ENCODE measurements at regions not wholly inside any gene's neighbourhood (a gene's known extent, or its start where the extent isn't known, plus 50 kb on each side); places are given as distances from the start of the nearest gene placed in this dataset.

- ATAC-seq (ENCODE audit: low FRiP score), result no peak
Observed at GRCh38 chr5:97657239-97657638, 474.2 kb upstream of the RIOK2 start.

GRCh38 chr5:97658116-97658900 lies 475.3 kb upstream of the RIOK2 start:
- no peaks in the 10 kb centered on the region for H3K36me3 ChIP-seq (ENCODE audit: control insufficient read depth in 1 of 2, insufficient read depth in 2 of 2, low read length in 1 of 2)
- no peak overlapping the region for H3K4me3 ChIP-seq (ENCODE audit: low read length in 2 of 2)
- intact Hi-C loops (cut with DNase I), result no loop called here
- DNase-seq, result no peak
- H3K27ac ChIP-seq (ENCODE audit: low read depth in 1 of 2, low read length in 2 of 2), result no peak overlapping the region
- no peak for ATAC-seq (ENCODE audit: low FRiP score)
- H3K27me3 ChIP-seq (ENCODE audit: control insufficient read depth in 1 of 2, insufficient read depth in 2 of 2, low read length in 1 of 2), result no peaks in the 10 kb centered on the region
- H3K4me1 ChIP-seq (ENCODE audit: control insufficient read depth in 1 of 2, insufficient read depth in 2 of 2, low read length in 2 of 2), result no peaks in the 10 kb centered on the region
- peaks cover 1% of the 10 kb centered on the region for H3K9me3 ChIP-seq (ENCODE audit: control insufficient read depth, low read length)
- 70 to 71% methylated on average over 4 of the region's 4 CpGs for WGBS, 2 donors

More at GRCh38 chr5:97657239-97657638, 474.2 kb upstream of the RIOK2 start:
- no peak overlapping the region for H3K4me3 ChIP-seq (ENCODE audit: low read length in 2 of 2)
- peaks cover 1% of the 10 kb centered on the region for H3K9me3 ChIP-seq (ENCODE audit: control insufficient read depth, low read length)
- no peak overlapping the region for H3K27ac ChIP-seq (ENCODE audit: low read depth in 1 of 2, low read length in 2 of 2)
- WGBS, 2 donors, result 63 to 68% methylated on average over 1 of the region's 1 CpG
- H3K27me3 ChIP-seq (ENCODE audit: control insufficient read depth in 1 of 2, insufficient read depth in 2 of 2, low read length in 1 of 2), result no peaks in the 10 kb centered on the region
- no peak for DNase-seq
- intact Hi-C loops (cut with DNase I), result no loop called here
- no peaks in the 10 kb centered on the region for H3K36me3 ChIP-seq (ENCODE audit: control insufficient read depth in 1 of 2, insufficient read depth in 2 of 2, low read length in 1 of 2)
- H3K4me1 ChIP-seq (ENCODE audit: control insufficient read depth in 1 of 2, insufficient read depth in 2 of 2, low read length in 2 of 2), result no peaks in the 10 kb centered on the region

- WGBS, 2 donors, result 70 to 79% methylated on average over 2 of the region's 2 CpGs
- Histone ChIP-seq H3K36me3 (ENCODE audit: control insufficient read depth in 1 of 2, insufficient read depth in 2 of 2, low read length in 1 of 2) (no peaks in the 10 kb centered on the region), H3K9me3 (ENCODE audit: control insufficient read depth, low read length) (no peaks in the 10 kb centered on the region), H3K27ac (ENCODE audit: low read depth in 1 of 2, low read length in 2 of 2) (no peak overlapping the region), H3K4me3 (ENCODE audit: low read length in 2 of 2) (no peak overlapping the region), H3K4me1 (ENCODE audit: control insufficient read depth in 1 of 2, insufficient read depth in 2 of 2, low read length in 2 of 2) (peaks cover 0 to 2% of the 10 kb centered on the region in 2 donors), H3K27me3 (ENCODE audit: control insufficient read depth in 1 of 2, insufficient read depth in 2 of 2, low read length in 1 of 2) (peaks cover 0 to 1% of the 10 kb centered on the region in 2 donors)
- no peak for ATAC-seq (ENCODE audit: low FRiP score)
- intact Hi-C loops (cut with DNase I), result no loop called here
- no peak for DNase-seq
Observed at GRCh38 chr5:97666783-97667182, 483.7 kb upstream of the RIOK2 start.

- no peak overlapping the region for H3K4me3 ChIP-seq (ENCODE audit: low read length in 2 of 2)
- no peaks in the 10 kb centered on the region for H3K9me3 ChIP-seq (ENCODE audit: control insufficient read depth, low read length)
- ATAC-seq (ENCODE audit: low FRiP score) (no peak), DNase-seq (no peak)
- H3K4me1 ChIP-seq (ENCODE audit: control insufficient read depth in 1 of 2, insufficient read depth in 2 of 2, low read length in 2 of 2), result peaks cover 0 to 2% of the 10 kb centered on the region in 2 donors
- no peaks in the 10 kb centered on the region for H3K36me3 ChIP-seq (ENCODE audit: control insufficient read depth in 1 of 2, insufficient read depth in 2 of 2, low read length in 1 of 2)
- intact Hi-C loops (cut with DNase I), result no loop called here
- H3K27me3 ChIP-seq (ENCODE audit: control insufficient read depth in 1 of 2, insufficient read depth in 2 of 2, low read length in 1 of 2), result peaks cover 0 to 1% of the 10 kb centered on the region in 2 donors
- no peak overlapping the region for H3K27ac ChIP-seq (ENCODE audit: low read depth in 1 of 2, low read length in 2 of 2)
Observed at GRCh38 chr5:97670447-97670846, 487.4 kb upstream of the RIOK2 start.

GRCh38 chr5:97676608-97677007 lies 493.6 kb upstream of the RIOK2 start:
- DNase-seq (no peak), ATAC-seq (ENCODE audit: low FRiP score) (no peak)
- Histone ChIP-seq H3K9me3 (ENCODE audit: control insufficient read depth, low read length) (no peaks in the 10 kb centered on the region), H3K36me3 (ENCODE audit: control insufficient read depth in 1 of 2, insufficient read depth in 2 of 2, low read length in 1 of 2) (no peaks in the 10 kb centered on the region), H3K27me3 (ENCODE audit: control insufficient read depth in 1 of 2, insufficient read depth in 2 of 2, low read length in 1 of 2) (no peaks in the 10 kb centered on the region), H3K4me1 (ENCODE audit: control insufficient read depth in 1 of 2, insufficient read depth in 2 of 2, low read length in 2 of 2) (no peaks in the 10 kb centered on the region), H3K4me3 (ENCODE audit: low read length in 2 of 2) (no peak overlapping the region), H3K27ac (ENCODE audit: low read depth in 1 of 2, low read length in 2 of 2) (no peak overlapping the region)
- WGBS, 2 donors, result 81 to 84% methylated on average over 3 of the region's 3 CpGs
- intact Hi-C loops (cut with DNase I), result no loop called here

GRCh38 chr5:97694091-97694490 lies 511.0 kb upstream of the RIOK2 start:
- DNase-seq, result no peak
- no peak overlapping the region for H3K27ac ChIP-seq (ENCODE audit: low read depth in 1 of 2, low read length in 2 of 2)
- WGBS, 2 donors, result 49 to 66% methylated on average over 4 of the region's 4 CpGs
- H3K27me3 ChIP-seq (ENCODE audit: control insufficient read depth in 1 of 2, insufficient read depth in 2 of 2, low read length in 1 of 2), result no peaks in the 10 kb centered on the region
- no peaks in the 10 kb centered on the region for H3K4me1 ChIP-seq (ENCODE audit: control insufficient read depth in 1 of 2, insufficient read depth in 2 of 2, low read length in 2 of 2)
- no peaks in the 10 kb centered on the region for H3K9me3 ChIP-seq (ENCODE audit: control insufficient read depth, low read length)
- H3K4me3 ChIP-seq (ENCODE audit: low read length in 2 of 2), result no peak overlapping the region
- intact Hi-C loops (cut with DNase I), result no loop called here
- no peaks in the 10 kb centered on the region for H3K36me3 ChIP-seq (ENCODE audit: control insufficient read depth in 1 of 2, insufficient read depth in 2 of 2, low read length in 1 of 2)
- ATAC-seq (ENCODE audit: low FRiP score), result no peak

GRCh38 chr5:97714424-97714823 lies 531.4 kb upstream of the RIOK2 start:
- Histone ChIP-seq H3K4me1 (ENCODE audit: control insufficient read depth in 1 of 2, insufficient read depth in 2 of 2, low read length in 2 of 2) (no peaks in the 10 kb centered on the region), H3K36me3 (ENCODE audit: control insufficient read depth in 1 of 2, insufficient read depth in 2 of 2, low read length in 1 of 2) (no peaks in the 10 kb centered on the region), H3K9me3 (ENCODE audit: control insufficient read depth, low read length) (no peaks in the 10 kb centered on the region), H3K27me3 (ENCODE audit: control insufficient read depth in 1 of 2, insufficient read depth in 2 of 2, low read length in 1 of 2) (no peaks in the 10 kb centered on the region), H3K27ac (ENCODE audit: low read depth in 1 of 2, low read length in 2 of 2) (no peak overlapping the region), H3K4me3 (ENCODE audit: low read length in 2 of 2) (no peak overlapping the region)
- intact Hi-C loops (cut with DNase I), result no loop called here
- ATAC-seq (ENCODE audit: low FRiP score) (no peak), DNase-seq (no peak)

- DNase-seq, result no peak
- ATAC-seq (ENCODE audit: low FRiP score), result no peak
- Histone ChIP-seq H3K4me3 (ENCODE audit: low read length in 2 of 2) (no peak overlapping the region), H3K27ac (ENCODE audit: low read depth in 1 of 2, low read length in 2 of 2) (no peak overlapping the region), H3K4me1 (ENCODE audit: control insufficient read depth in 1 of 2, insufficient read depth in 2 of 2, low read length in 2 of 2) (no peaks in the 10 kb centered on the region), H3K9me3 (ENCODE audit: control insufficient read depth, low read length) (peaks cover 3% of the 10 kb centered on the region), H3K27me3 (ENCODE audit: control insufficient read depth in 1 of 2, insufficient read depth in 2 of 2, low read length in 1 of 2) (no peaks in the 10 kb centered on the region), H3K36me3 (ENCODE audit: control insufficient read depth in 1 of 2, insufficient read depth in 2 of 2, low read length in 1 of 2) (no peaks in the 10 kb centered on the region)
- intact Hi-C loops (cut with DNase I), result loop anchor here in 1 of 2 donors (10.0 kb wide), 1 partner anchor 621 kb away; no protein-coding TSS in a partner anchor
- WGBS, 2 donors, result 39 to 41% methylated on average over 1 of the region's 1 CpG
Observed at GRCh38 chr5:97726106-97726505, 543.1 kb upstream of the RIOK2 start.

GRCh38 chr5:97728920-97729319 lies 545.9 kb upstream of the RIOK2 start:
- Histone ChIP-seq H3K4me1 (ENCODE audit: control insufficient read depth in 1 of 2, insufficient read depth in 2 of 2, low read length in 2 of 2) (no peaks in the 10 kb centered on the region), H3K4me3 (ENCODE audit: low read length in 2 of 2) (no peak overlapping the region), H3K9me3 (ENCODE audit: control insufficient read depth, low read length) (no peaks in the 10 kb centered on the region), H3K27me3 (ENCODE audit: control insufficient read depth in 1 of 2, insufficient read depth in 2 of 2, low read length in 1 of 2) (no peaks in the 10 kb centered on the region), H3K36me3 (ENCODE audit: control insufficient read depth in 1 of 2, insufficient read depth in 2 of 2, low read length in 1 of 2) (no peaks in the 10 kb centered on the region), H3K27ac (ENCODE audit: low read depth in 1 of 2, low read length in 2 of 2) (no peak overlapping the region)
- DNase-seq (no peak), ATAC-seq (ENCODE audit: low FRiP score) (no peak)
- intact Hi-C loops (cut with DNase I), result loop anchor here in 1 of 2 donors (10.0 kb wide), 1 partner anchor 624 kb away; no protein-coding TSS in a partner anchor
- 83 to 88% methylated on average over 7 of the region's 7 CpGs for WGBS, 2 donors

Data from aorta (tissue), 5 donors.